ENCODE measurements at regions not wholly inside any gene's neighbourhood (a gene's known extent, or its start where the extent isn't known, plus 50 kb on each side); places are given as distances from the start of the nearest gene placed in this dataset.

GRCh38 chr5:96079962-96080361 lies 118.3 kb upstream of the ELL2 start:
- no peak for TF ChIP-seq EZH2 (IDR thresholded peaks at IDR 0.05; ENCODE audit: low read depth)
- no peak for TF ChIP-seq CTCF (conservative IDR thresholded peaks at IDR 0.05)
